ENCODE measurements at regions not wholly inside any gene's neighbourhood (a gene's known extent, or its start where the extent isn't known, plus 50 kb on each side); places are given as distances from the start of the nearest gene placed in this dataset.

DNA sequence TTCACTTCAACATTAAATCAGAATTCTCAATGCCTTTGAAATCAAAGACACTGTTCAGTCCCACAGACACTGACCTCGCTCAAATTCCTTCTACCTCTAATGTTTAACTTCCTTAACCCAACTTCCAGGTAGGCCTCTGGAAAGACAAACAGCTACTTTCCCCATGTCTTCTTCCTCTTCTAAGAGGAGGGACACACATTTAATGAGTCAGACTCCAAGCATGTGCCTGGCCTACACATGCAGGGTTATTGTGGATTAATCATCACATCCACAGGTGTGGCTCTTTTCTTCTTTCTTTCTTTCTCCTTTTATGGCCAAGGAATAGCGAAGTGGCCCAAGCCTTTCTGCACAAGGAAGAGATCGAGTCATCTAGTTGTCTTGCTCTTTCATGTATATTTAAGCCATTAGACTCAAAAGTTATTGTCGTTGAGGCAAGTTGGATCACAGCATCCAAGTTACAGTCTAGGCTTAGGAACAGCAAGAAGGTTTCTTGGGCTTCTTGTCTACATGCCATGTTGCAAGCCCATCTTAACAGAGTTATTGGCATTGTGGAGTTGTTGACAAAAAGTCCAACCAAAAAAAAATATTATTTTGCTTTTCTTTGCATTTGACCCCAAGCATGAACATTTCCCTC lies 387.8 kb downstream of the IRS1 start:
- TF ChIP-seq, protein P1, sequence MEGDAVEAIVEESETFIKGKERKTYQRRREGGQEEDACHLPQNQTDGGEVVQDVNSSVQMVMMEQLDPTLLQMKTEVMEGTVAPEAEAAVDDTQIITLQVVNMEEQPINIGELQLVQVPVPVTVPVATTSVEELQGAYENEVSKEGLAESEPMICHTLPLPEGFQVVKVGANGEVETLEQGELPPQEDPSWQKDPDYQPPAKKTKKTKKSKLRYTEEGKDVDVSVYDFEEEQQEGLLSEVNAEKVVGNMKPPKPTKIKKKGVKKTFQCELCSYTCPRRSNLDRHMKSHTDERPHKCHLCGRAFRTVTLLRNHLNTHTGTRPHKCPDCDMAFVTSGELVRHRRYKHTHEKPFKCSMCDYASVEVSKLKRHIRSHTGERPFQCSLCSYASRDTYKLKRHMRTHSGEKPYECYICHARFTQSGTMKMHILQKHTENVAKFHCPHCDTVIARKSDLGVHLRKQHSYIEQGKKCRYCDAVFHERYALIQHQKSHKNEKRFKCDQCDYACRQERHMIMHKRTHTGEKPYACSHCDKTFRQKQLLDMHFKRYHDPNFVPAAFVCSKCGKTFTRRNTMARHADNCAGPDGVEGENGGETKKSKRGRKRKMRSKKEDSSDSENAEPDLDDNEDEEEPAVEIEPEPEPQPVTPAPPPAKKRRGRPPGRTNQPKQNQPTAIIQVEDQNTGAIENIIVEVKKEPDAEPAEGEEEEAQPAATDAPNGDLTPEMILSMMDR (tag by site-specific recombination; IDR thresholded peaks at IDR 0.05), result no peak
- TF ChIP-seq ZNF362 (tag by site-specific recombination; IDR thresholded peaks at IDR 0.05) (no peak), PBX3 (CRISPR knock-in tag; IDR thresholded peaks at IDR 0.05) (no peak), BCL11A (tag by site-specific recombination; IDR thresholded peaks at IDR 0.05; ENCODE audit: low read depth) (no peak), ZNF19 (tag by site-specific recombination; IDR thresholded peaks at IDR 0.05; ENCODE audit: low read depth) (no peak), ZNF121 (tag by site-specific recombination; IDR thresholded peaks at IDR 0.05) (no peak), BCL11B (tag by site-specific recombination; IDR thresholded peaks at IDR 0.05; ENCODE audit: low read depth) (no peak), ZNF416 (tag by site-specific recombination; IDR thresholded peaks at IDR 0.05) (no peak), GLI2 (tag by site-specific recombination; IDR thresholded peaks at IDR 0.05; ENCODE audit: borderline replicate concordance, low read depth) (no peak), YY1 (tag by site-specific recombination; IDR thresholded peaks at IDR 0.05) (no peak), ZFP3 (tag by site-specific recombination; IDR thresholded peaks at IDR 0.05; ENCODE audit: low read depth) (no peak)
